Small intestine (tissue), 7 donors: ENCODE measurements at regions not wholly inside any gene's neighbourhood (a gene's known extent, or its start where the extent isn't known, plus 50 kb on each side); places are given as distances from the start of the nearest gene placed in this dataset.

Experiments used
- DNase-seq, 2 donors: peaks; one replicate each; pipeline versions ENCODE4 v3.0.0 to v3.0.0-alpha.2; 2013
- FAIRE-seq: peaks from 2 replicates; lab custom pipeline; 2012; peaks lifted over from hg19 to GRCh38; lab: Jason Lieb, UNC
- H3K27ac ChIP-seq, 3 donors: one replicate each; pipeline ENCODE4 v1.5.1; 2013; ENCODE audit warnings: low read length in 2 of 3, mild to moderate bottlenecking in 2 of 3, control low read depth in 1 of 3, inconsistent platforms in 1 of 3, low read depth in 1 of 3, moderate library complexity in 1 of 3
- H3K27me3 ChIP-seq, 3 donors: one replicate each; pipeline ENCODE4 v1.6.1; 2013; ENCODE audit warnings: low read length in 3 of 3, inconsistent platforms in 1 of 3; ENCODE audit not compliant: control insufficient read depth in 3 of 3, insufficient read depth in 3 of 3
- H3K36me3 ChIP-seq, 3 donors: one replicate each; pipeline ENCODE4 v1.6.1; 2013; ENCODE audit warnings: low read length in 3 of 3, inconsistent platforms in 1 of 3, low read depth in 1 of 3, mild to moderate bottlenecking in 1 of 3, moderate library complexity in 1 of 3; ENCODE audit not compliant: control insufficient read depth in 3 of 3, insufficient read depth in 2 of 3
- H3K4me1 ChIP-seq, 3 donors: one replicate each; pipeline ENCODE4 v1.6.1; 2013; ENCODE audit warnings: low read length in 2 of 3, inconsistent platforms in 1 of 3, low read depth in 1 of 3, mild to moderate bottlenecking in 1 of 3, moderate library complexity in 1 of 3; ENCODE audit not compliant: control insufficient read depth in 3 of 3, insufficient read depth in 2 of 3
- H3K4me3 ChIP-seq, 3 donors: one replicate each; pipeline ENCODE4 v1.5.1; 2013; ENCODE audit warnings: low read length in 3 of 3, control low read depth in 1 of 3, inconsistent platforms in 1 of 3, low read depth in 1 of 3, mild to moderate bottlenecking in 1 of 3, moderate library complexity in 1 of 3
- H3K9me3 ChIP-seq, 2 donors: one replicate each; pipeline ENCODE4 v1.6.1; 2013; ENCODE audit warnings: low read depth in 1 of 2, low read length in 1 of 2; ENCODE audit not compliant: control insufficient read depth in 2 of 2, insufficient read depth in 1 of 2
- WGBS, 3 donors: extraction: QIAGEN DNeasy Blood & Tissue Kit; methylation state at CpG; one replicate each; pipeline ENCODE4 v1.1.7; 2013; 5-methylcytosine and 5-hydroxymethylcytosine counted together
- donor health status: healthy with polysubstance abuse.
- donor health status: control.
- donor health status: control.
- donor health status: Bipolar disorder and iron deficiency.
- donor health status: healthy.

DNA sequence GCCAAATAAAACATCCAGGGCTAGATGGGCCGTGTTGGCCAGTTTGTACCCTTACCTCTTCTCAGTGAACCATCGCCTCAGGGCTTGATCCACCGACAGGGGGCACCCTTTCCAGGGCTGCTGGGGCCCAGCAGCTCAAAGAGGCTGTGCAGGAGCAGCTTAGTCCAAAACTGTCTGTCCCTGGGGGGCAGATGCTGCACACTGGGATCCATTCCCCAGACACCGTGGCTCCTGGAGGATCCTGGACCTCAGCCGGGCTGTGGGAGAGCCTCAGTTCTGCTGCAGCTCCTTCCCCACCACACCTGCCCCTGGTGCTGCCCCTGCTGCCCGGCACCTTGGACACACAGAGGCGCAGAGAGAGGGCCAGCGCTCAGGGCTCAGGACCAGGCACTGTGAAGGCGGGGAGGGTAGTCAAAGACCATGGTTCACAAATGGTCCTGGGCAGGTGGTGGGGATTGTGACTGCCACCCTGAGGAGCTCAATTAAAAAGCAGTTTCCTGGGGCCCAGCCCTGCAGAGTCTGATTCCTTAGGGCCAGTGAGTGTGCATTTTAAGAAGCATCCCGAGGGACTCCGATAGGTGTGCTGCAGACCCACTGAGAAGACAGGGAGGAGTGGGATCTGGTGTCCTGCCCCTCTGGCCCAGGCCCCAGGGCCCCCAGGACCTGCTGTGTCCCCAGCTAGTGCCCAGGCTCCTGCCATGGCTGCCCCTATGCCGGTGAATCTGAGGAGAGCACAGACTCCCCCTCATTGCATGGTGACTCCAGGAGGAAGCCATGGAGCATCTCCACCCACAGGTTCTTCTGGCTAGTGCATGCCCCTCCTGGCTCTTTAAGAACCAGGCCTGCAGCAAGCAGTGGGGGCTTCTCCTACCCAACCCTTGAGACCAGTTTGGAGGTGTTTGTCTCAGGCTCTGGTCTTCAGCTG is 86.5 kb upstream of the PRR20G start:
- no peak overlapping the region for H3K4me3 ChIP-seq
- H3K27ac ChIP-seq: no peak overlapping the region
- WGBS, 3 donors: 63 to 68% (median 63%) methylated on average over 12 of the region's 12 CpGs
- no peaks in the 10 kb centered on the region for H3K4me1 ChIP-seq
- peak in 1 of 2 donors; percentile 5 for DNase-seq
- H3K27me3 ChIP-seq: no peaks in the 10 kb centered on the region
- H3K36me3 ChIP-seq: no peaks in the 10 kb centered on the region
- FAIRE-seq: no peak
- H3K9me3 ChIP-seq: peaks cover 0 to 5% of the 10 kb centered on the region in 2 donors

- no peak for FAIRE-seq
- no peak for DNase-seq
Measured at GRCh38 chr3:127373441-127374085, 85.7 kb upstream of the PRR20G start.

GRCh38 chr3:127371846-127372245 is 84.0 kb upstream of the PRR20G start:
- peaks cover 0 to 9% (median 4%) of the 10 kb centered on the region in 3 donors for H3K27me3 ChIP-seq
- no peak overlapping the region for H3K4me3 ChIP-seq
- DNase-seq (no peak), FAIRE-seq (no peak)
- H3K36me3 ChIP-seq: no peaks in the 10 kb centered on the region
- H3K4me1 ChIP-seq: no peaks in the 10 kb centered on the region
- 66 to 73% (median 66%) methylated on average over 5 to 6 of the region's 6 CpGs for WGBS, 3 donors
- H3K27ac ChIP-seq: no peak overlapping the region
- peaks cover 0 to 5% of the 10 kb centered on the region in 2 donors for H3K9me3 ChIP-seq

More at GRCh38 chr3:127373441-127374085, 85.7 kb upstream of the PRR20G start:
- H3K9me3 ChIP-seq: peaks cover 0 to 5% of the 10 kb centered on the region in 2 donors
- no peak overlapping the region for H3K4me3 ChIP-seq
- H3K4me1 ChIP-seq: no peaks in the 10 kb centered on the region
- WGBS, 3 donors: 52 to 63% (median 60%) methylated on average over 9 of the region's 9 CpGs
- peaks cover 0 to 2% (median 2%) of the 10 kb centered on the region in 3 donors for H3K27me3 ChIP-seq
- no peaks in the 10 kb centered on the region for H3K36me3 ChIP-seq
- no peak overlapping the region for H3K27ac ChIP-seq

DNA sequence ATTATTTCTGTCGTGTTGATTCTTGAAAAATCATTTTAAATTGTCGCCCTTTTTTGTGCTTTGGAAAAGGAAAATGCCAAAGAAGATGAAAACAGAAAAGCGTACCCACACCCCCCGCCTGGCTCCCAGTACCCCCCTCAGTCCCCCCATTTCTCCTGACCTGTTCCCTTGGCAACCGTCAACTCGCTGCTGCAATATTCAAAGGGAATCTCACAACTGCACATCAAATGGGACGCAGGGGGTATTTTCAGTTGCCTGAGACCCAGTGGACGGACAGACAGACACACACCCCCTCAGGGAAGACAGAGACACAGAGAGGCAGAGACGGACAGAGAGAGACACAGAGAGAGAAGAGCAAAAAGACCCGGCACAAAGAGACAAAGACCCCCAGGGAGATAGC is 83.5 kb upstream of the PRR20G start:
- Histone ChIP-seq H3K36me3 (no peaks in the 10 kb centered on the region), H3K4me1 (no peaks in the 10 kb centered on the region), H3K27ac (no peak overlapping the region), H3K9me3 (peaks cover 0 to 2% of the 10 kb centered on the region in 2 donors), H3K4me3 (no peak overlapping the region), H3K27me3 (peaks cover 0 to 10% (median 4%) of the 10 kb centered on the region in 3 donors)
- DNase-seq: no peak
- no peak for FAIRE-seq
- WGBS, 3 donors: 72 to 77% (median 76%) methylated on average over 10 of the region's 10 CpGs

DNA sequence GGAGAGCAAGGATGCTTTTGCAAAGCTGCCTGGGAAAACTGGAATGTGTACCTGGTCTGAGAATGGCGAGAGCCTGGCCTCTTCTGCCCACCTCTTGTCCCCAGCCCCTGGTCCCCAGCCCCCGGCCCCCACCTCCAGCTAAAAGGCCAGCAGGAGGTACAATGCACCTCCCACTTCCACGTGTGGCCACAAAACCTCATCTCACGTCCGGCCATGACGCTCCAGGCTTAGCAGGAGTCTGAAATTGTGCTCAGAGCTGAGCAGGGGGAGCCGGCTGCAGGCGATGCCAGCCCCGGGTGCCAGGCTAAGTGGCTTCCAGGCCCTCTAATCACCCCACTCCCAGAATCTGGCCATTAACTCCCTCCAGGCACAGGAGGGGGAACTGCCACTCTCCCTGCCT is 83.1 kb upstream of the PRR20G start:
- H3K27ac ChIP-seq: no peak overlapping the region
- H3K27me3 ChIP-seq: peaks cover 0 to 10% (median 4%) of the 10 kb centered on the region in 3 donors
- WGBS, 3 donors: 40 to 51% (median 43%) methylated on average over 9 of the region's 9 CpGs
- DNase-seq (no peak), FAIRE-seq (no peak)
- no peaks in the 10 kb centered on the region for H3K9me3 ChIP-seq
- no peaks in the 10 kb centered on the region for H3K36me3 ChIP-seq
- no peak overlapping the region for H3K4me3 ChIP-seq
- H3K4me1 ChIP-seq: no peaks in the 10 kb centered on the region

DNA sequence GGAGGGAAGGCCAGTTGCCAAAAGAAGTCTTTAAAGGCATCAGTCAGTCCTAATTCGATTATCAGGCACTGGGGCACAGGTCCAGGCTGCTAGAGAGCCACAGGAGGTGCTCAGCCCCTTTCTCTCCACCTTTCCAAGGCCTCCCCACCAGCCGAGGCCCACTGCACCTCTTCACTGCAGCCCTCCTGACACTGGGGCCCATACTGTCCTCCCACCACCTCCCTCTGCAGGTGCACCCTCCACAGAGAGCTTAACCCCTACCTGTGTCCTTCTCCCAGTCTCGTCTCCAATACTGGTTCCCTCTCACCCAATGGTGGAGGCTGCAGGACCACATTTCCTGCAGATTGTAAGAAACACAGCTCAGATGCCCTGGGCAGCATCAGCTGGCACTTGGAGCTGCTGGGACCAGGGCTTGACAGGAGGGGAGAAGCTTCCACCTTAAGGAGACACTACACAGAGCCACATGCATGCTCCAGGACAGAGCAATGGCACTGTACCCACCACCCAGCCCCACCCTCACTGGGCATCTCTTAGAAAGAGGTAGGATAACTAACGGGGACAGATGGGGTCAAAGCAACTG is 81.6 kb upstream of the PRR20G start:
- H3K27me3 ChIP-seq: peaks cover 0 to 10% (median 6%) of the 10 kb centered on the region in 3 donors
- no peak overlapping the region for H3K4me3 ChIP-seq
- DNase-seq: no peak
- no peaks in the 10 kb centered on the region for H3K36me3 ChIP-seq
- no peak for FAIRE-seq
- no peak overlapping the region for H3K27ac ChIP-seq
- no peaks in the 10 kb centered on the region for H3K9me3 ChIP-seq
- WGBS, 3 donors: 22 to 54% (median 29%) methylated on average over 4 of the region's 4 CpGs
- H3K4me1 ChIP-seq: no peaks in the 10 kb centered on the region

GRCh38 chr3:127368186-127369032 is 80.6 kb upstream of the PRR20G start:
- 35 to 47% (median 43%) methylated on average over 13 to 14 of the region's 14 CpGs for WGBS, 3 donors
- H3K4me3 ChIP-seq: no peak overlapping the region
- DNase-seq (no peak), FAIRE-seq (no peak)
- H3K27me3 ChIP-seq: peaks cover 0 to 10% (median 6%) of the 10 kb centered on the region in 3 donors
- no peak overlapping the region for H3K27ac ChIP-seq
- no peaks in the 10 kb centered on the region for H3K9me3 ChIP-seq
- H3K4me1 ChIP-seq: no peaks in the 10 kb centered on the region
- H3K36me3 ChIP-seq: no peaks in the 10 kb centered on the region
